B cell (primary cell): ENCODE measurements at regions not wholly inside any gene's neighbourhood (a gene's known extent, or its start where the extent isn't known, plus 50 kb on each side); places are given as distances from the start of the nearest gene placed in this dataset.
"Not testable (repeated sequence)": the region's sequence is repeated elsewhere in the genome, so short reads cannot be mapped to it uniquely, and the experiment has no call there.

Experiments
- ATAC-seq: fragments of 200-7000 bp; cut with Tn5 transposase; one replicate; pipeline ENCODE4 v1.10.0; 2021; ENCODE audit warnings: low read depth, mild to moderate bottlenecking, moderate number of reproducible peaks, moderate library complexity
- CTCF ChIA-PET: fragments of 350-600 bp; sonication (Branson Sonifier 250); formaldehyde crosslinking; loops from one replicate; lab custom pipeline; 2021; ENCODE audit warnings: antibody characterized with exemption, inconsistent platforms; lab: Charles Lee
- POLR2A ChIA-PET: fragments of 350-600 bp; sonication (Branson Sonifier 250); formaldehyde crosslinking; loops from one replicate; lab custom pipeline; 2021; ENCODE audit warnings: antibody characterized with exemption; lab: Charles Lee
- DNase-seq: peaks from one replicate; pipeline ENCODE4 v3.0.0; 2013
- H2AFZ ChIP-seq: 2 replicates; pipeline ENCODE4 v1.6.1; 2012; ENCODE audit warnings: mild to moderate bottlenecking, low read depth, low read length; ENCODE audit not compliant: insufficient read depth, poor library complexity, severe bottlenecking
- H3K27ac ChIP-seq, 2 donors: 1 replicate in 1 of 2; 2 replicates in 1 of 2; pipeline ENCODE4 v1.5.1; 2012 to 2013; ENCODE audit warnings: low read length in 2 of 2, mild to moderate bottlenecking in 2 of 2, moderate library complexity in 1 of 2
- H3K27me3 ChIP-seq, 4 experiments: fragments of 200-600 bp in 1 of 4; sonication (generic) in 1 of 4; replicated peaks in 1 of 4; 1 replicate in 2 of 4; 2 replicates in 2 of 4; pipeline versions ENCODE4 v1.6.1 to v1.7.0; 2013 to 2016; ENCODE audit warnings: low read length in 3 of 4, mild to moderate bottlenecking in 2 of 4, mixed read lengths in 1 of 4, moderate library complexity in 1 of 4; ENCODE audit not compliant: insufficient read depth in 4 of 4, control insufficient read depth in 3 of 4; ENCODE audit errors: control extremely low read depth in 1 of 4
- H3K36me3 ChIP-seq, 2 experiments: replicated peaks in 1 of 2; 1 replicate in 1 of 2; 2 replicates in 1 of 2; pipeline versions ENCODE4 v1.6.1 to v1.7.1; 2013; ENCODE audit warnings: low read length in 1 of 2; ENCODE audit not compliant: insufficient read depth in 2 of 2, control insufficient read depth in 1 of 2; ENCODE audit errors: control extremely low read depth in 1 of 2, extremely low read depth in 1 of 2
- H3K4me1 ChIP-seq, 2 donors: fragments of 200-600 bp in 1 of 2; sonication (generic) in 1 of 2; 1 replicate in 1 of 2; 2 replicates in 1 of 2; pipeline versions ENCODE4 v1.5.1 to v1.6.1; 2013 to 2017; ENCODE audit warnings: low read length in 2 of 2; ENCODE audit not compliant: control insufficient read depth in 2 of 2, insufficient read depth in 2 of 2
- H3K4me2 ChIP-seq: replicated peaks from 2 replicates; pipeline ENCODE3; 2012; ENCODE audit warnings: mild to moderate bottlenecking, low read depth, low read length; ENCODE audit not compliant: poor library complexity, severe bottlenecking
- H3K4me3 ChIP-seq, 5 experiments: fragments of 200-600 bp in 1 of 5; sonication (generic) in 1 of 5; 1 replicate in 3 of 5; 2 replicates in 2 of 5; pipeline versions ENCODE4 v1.5.1 to v1.7.0; 2011 to 2016; ENCODE audit warnings: low read length in 4 of 5, mild to moderate bottlenecking in 4 of 5, low read depth in 2 of 5, control low read depth in 1 of 5, moderate library complexity in 1 of 5; ENCODE audit not compliant: insufficient read depth in 1 of 5; ENCODE audit errors: control extremely low read depth in 1 of 5, extremely low read depth in 1 of 5
- H3K79me2 ChIP-seq: fragments of 200-600 bp; sonication (generic); one replicate; pipeline ENCODE4 v1.6.0; 2016; ENCODE audit warnings: low read length; ENCODE audit not compliant: control insufficient read depth, insufficient read depth
- H3K9ac ChIP-seq: fragments of 200-600 bp; sonication (generic); 2 replicates; pipeline ENCODE4 v1.6.1; 2017; ENCODE audit warnings: mild to moderate bottlenecking, low read length, moderate library complexity
- H3K9me3 ChIP-seq, 3 donors: one replicate each; pipeline versions ENCODE4 v1.6.1 to v1.7.1; 2013; ENCODE audit warnings: low read length in 2 of 3; ENCODE audit not compliant: control insufficient read depth in 2 of 3, insufficient read depth in 1 of 3; ENCODE audit errors: control extremely low read depth in 1 of 3
- H4K20me1 ChIP-seq: 2 replicates; pipeline ENCODE4 v1.6.0; 2012; ENCODE audit warnings: mild to moderate bottlenecking, low read length; ENCODE audit not compliant: insufficient read depth, control insufficient read depth, poor library complexity, severe bottlenecking
- H3K27ac Mint-ChIP-seq: one replicate; pipeline ENCODE4 v1.8.0; 2021; ENCODE audit warnings: mixed read lengths
- H3K27me3 Mint-ChIP-seq: one replicate; pipeline ENCODE4 v1.8.0; 2021; ENCODE audit warnings: mixed read lengths
- H3K4me1 Mint-ChIP-seq: one replicate; pipeline ENCODE4 v1.8.0; 2021; ENCODE audit warnings: mixed read lengths
- H3K4me3 Mint-ChIP-seq: one replicate; pipeline ENCODE4 v1.8.0; 2021; ENCODE audit warnings: mixed read lengths
- H3K9me3 Mint-ChIP-seq: one replicate; pipeline ENCODE4 v1.8.0; 2022; ENCODE audit warnings: mixed read lengths; ENCODE audit not compliant: insufficient read depth
- EZH2 ChIP-seq: IDR thresholded peaks from 2 replicates; pipeline ENCODE4 v1.6.1; 2012; ENCODE audit warnings: borderline replicate concordance, low read depth, mild to moderate bottlenecking, moderate library complexity, low read length; ENCODE audit not compliant: insufficient read depth, poor library complexity, severe bottlenecking
- WGBS: methylation state at CpG from one replicate; pipeline ENCODE4 v1.1.5; 2013; ENCODE audit warnings: missing lambda C conversion rate; ENCODE audit not compliant: insufficient coverage; 5-methylcytosine and 5-hydroxymethylcytosine counted together
- intact Hi-C: fragments of 100-400 bp; cut with micrococcal nuclease; formaldehyde crosslinking; loops from one replicate; pipeline ENCODE4 v1.10.0; 2022
- TF ChIP-seq, protein P1 (sequence below): fragments of 200-600 bp; IDR thresholded peaks from one replicate; pipeline ENCODE4 v1.8.0; 2022; ENCODE audit warnings: antibody characterized with exemption, mild to moderate bottlenecking

DNA sequence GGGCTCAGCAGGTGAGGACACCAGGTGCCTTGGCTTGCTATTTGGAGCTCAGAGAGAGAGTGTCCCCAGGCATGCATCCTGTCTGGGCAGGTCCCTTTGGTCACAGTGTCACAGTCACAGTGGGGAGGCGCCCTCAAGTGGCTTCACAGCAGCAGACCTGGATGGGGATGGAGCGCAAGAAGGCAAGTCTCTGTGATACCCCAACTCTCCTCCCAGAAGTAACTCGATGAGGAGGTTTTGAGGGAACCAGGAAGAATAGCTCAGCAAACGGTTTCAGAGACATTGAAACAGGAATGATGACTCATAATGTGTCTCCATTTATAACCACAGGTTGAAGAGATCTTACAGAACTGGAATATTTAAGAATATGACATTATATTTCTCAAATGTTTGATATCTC is 66.5 kb upstream of the SH3GL3 start:
- intact Hi-C loops, result no loop called here
- peaks cover 37% of the 10 kb centered on the region for H3K27me3 Mint-ChIP-seq
- ChIA-PET POLR2A (no interaction called here), CTCF (interaction anchor here (0.6 kb wide), 1 partner anchor 17 kb away, joined by 5 read pairs; no protein-coding TSS in a partner anchor)
- H3K9me3 Mint-ChIP-seq, result no peaks in the 10 kb centered on the region
- no peak overlapping the region for H2AFZ ChIP-seq
- no peaks in the 10 kb centered on the region for H3K79me2 ChIP-seq
- no peak overlapping the region for H3K27ac Mint-ChIP-seq
- H3K4me2 ChIP-seq, result no peak overlapping the region
- DNase-seq (no peak), ATAC-seq (no peak)
- H3K4me1 ChIP-seq, result no peaks in the 10 kb centered on the region
- no peaks in the 10 kb centered on the region for H3K4me1 Mint-ChIP-seq
- no peaks in the 10 kb centered on the region for H4K20me1 ChIP-seq
- no peak for TF ChIP-seq EZH2
- TF ChIP-seq, protein P1, sequence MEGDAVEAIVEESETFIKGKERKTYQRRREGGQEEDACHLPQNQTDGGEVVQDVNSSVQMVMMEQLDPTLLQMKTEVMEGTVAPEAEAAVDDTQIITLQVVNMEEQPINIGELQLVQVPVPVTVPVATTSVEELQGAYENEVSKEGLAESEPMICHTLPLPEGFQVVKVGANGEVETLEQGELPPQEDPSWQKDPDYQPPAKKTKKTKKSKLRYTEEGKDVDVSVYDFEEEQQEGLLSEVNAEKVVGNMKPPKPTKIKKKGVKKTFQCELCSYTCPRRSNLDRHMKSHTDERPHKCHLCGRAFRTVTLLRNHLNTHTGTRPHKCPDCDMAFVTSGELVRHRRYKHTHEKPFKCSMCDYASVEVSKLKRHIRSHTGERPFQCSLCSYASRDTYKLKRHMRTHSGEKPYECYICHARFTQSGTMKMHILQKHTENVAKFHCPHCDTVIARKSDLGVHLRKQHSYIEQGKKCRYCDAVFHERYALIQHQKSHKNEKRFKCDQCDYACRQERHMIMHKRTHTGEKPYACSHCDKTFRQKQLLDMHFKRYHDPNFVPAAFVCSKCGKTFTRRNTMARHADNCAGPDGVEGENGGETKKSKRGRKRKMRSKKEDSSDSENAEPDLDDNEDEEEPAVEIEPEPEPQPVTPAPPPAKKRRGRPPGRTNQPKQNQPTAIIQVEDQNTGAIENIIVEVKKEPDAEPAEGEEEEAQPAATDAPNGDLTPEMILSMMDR, result no peak
- WGBS, result 33% methylated on average over 1 of the region's 4 CpGs
- peaks cover 0 to 34% (median 4%) of the 10 kb centered on the region in 4 experiments for H3K27me3 ChIP-seq
- no peak overlapping the region for H3K4me3 Mint-ChIP-seq
- H3K4me3 ChIP-seq, result no peak overlapping the region
- H3K9ac ChIP-seq, result no peak overlapping the region
- H3K27ac ChIP-seq, result no peak overlapping the region
- no peaks in the 10 kb centered on the region for H3K36me3 ChIP-seq
- peaks cover 0 to 3% (median 0%) of the 10 kb centered on the region in 3 donors for H3K9me3 ChIP-seq

DNA sequence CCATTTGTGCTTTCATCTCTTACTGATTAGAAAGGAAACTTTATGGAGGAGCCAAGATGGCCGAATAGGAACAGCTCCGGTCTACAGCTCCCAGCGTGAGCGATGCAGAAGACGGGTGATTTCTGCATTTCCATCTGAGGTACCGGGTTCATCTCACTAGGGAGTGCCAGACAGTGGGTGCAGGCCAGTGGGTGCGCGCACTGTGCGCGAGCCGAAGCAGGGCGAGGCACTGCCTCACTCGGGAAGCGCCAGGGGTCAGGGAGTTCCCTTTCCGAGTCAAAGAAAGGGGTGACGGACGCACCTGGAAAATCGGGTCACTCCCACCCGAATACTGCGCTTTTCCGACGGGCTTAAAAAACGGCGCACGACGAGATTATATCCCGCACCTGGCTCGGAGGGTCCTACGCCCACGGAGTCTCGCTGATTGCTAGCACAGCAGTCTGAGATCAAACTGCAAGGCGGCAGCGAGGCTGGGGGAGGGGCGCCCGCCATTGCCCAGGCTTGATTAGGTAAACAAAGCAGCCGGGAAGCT is 63.5 kb upstream of the SH3GL3 start:
- H3K9me3 ChIP-seq, H3K9ac ChIP-seq, H3K27ac Mint-ChIP-seq, H2AFZ ChIP-seq, H3K4me3 Mint-ChIP-seq, H3K4me1 Mint-ChIP-seq, H3K4me1 ChIP-seq, intact Hi-C loops, DNase-seq, H3K4me2 ChIP-seq, H3K4me3 ChIP-seq, H3K9me3 Mint-ChIP-seq, CTCF ChIA-PET, ATAC-seq, H3K27ac ChIP-seq, H3K79me2 ChIP-seq, H3K36me3 ChIP-seq, POLR2A ChIA-PET, H4K20me1 ChIP-seq: not testable (repeated sequence)
- peaks cover 0 to 16% (median 2%) of the 10 kb centered on the region in 4 experiments for H3K27me3 ChIP-seq
- WGBS, result 100% methylated on average over 4 of the region's 36 CpGs
- peaks cover 13% of the 10 kb centered on the region for H3K27me3 Mint-ChIP-seq
